Uterus (tissue), 2 donors: ENCODE measurements at regions not wholly inside any gene's neighbourhood (a gene's known extent, or its start where the extent isn't known, plus 50 kb on each side); places are given as distances from the start of the nearest gene placed in this dataset.

Experiments used
- CTCF ChIP-seq, 4 experiments: fragments of 200-600 bp in 2 of 4; fragments of 450-650 bp in 2 of 4; sonication (generic) in 2 of 4; IDR thresholded peaks; one replicate each; pipeline ENCODE4 v1.5.1; 2016 to 2019; ENCODE audit warnings: antibody characterized with exemption in 4 of 4, mild to moderate bottlenecking in 2 of 4, moderate library complexity in 1 of 4
- POLR2A ChIP-seq, 2 donors: fragments of 450-650 bp; IDR thresholded peaks; one replicate each; pipeline ENCODE4 v1.6.1; 2016; ENCODE audit warnings: antibody characterized with exemption in 2 of 2, mild to moderate bottlenecking in 1 of 2, moderate library complexity in 1 of 2

DNA sequence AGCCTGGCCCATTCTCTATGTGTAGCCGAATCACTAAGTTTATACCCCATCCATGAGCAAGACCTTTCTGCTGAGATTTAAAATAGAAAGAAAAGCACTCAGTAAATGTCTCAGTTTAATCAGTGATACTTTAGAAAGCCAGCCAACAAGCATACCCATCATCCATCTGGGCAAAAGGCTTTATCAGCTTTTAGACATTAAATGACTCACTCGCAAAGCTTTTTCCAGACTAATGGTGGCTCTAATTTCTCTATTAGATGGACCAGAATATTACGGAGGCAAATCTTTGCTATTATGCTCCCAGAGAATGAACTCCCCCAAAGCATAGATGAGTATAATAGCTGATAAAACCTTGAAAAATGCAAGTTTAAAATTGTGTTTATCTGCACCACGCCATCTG lies 727.8 kb downstream of the GBE1 start:
- TF ChIP-seq CTCF (IDR thresholded peaks at IDR 0.05) (no peak), POLR2A (IDR thresholded peaks at IDR 0.05) (no peak)
